H4 (cell line): ENCODE measurements at regions not wholly inside any gene's neighbourhood (a gene's known extent, or its start where the extent isn't known, plus 50 kb on each side); places are given as distances from the start of the nearest gene placed in this dataset.

ENCODE experiments used
- DNase-seq: peaks from one replicate; pipeline ENCODE4 v3.0.0-alpha.2; 2015; ENCODE audit warnings: low spot score

- no peak for DNase-seq
Observed at GRCh38 chr1:195562074-195562473, 1046.2 kb downstream of the KCNT2 start.

- no peak for DNase-seq
Observed at GRCh38 chr1:195550071-195550862, 1058.0 kb downstream of the KCNT2 start.

GRCh38 chr1:195530961-195531360 is 1077.3 kb downstream of the KCNT2 start:
- no peak for DNase-seq

GRCh38 chr1:195529881-195530280 is 1078.4 kb downstream of the KCNT2 start:
- no peak for DNase-seq

GRCh38 chr1:195520757-195521156 is 1087.5 kb downstream of the KCNT2 start:
- no peak for DNase-seq

- no peak for DNase-seq
Observed at GRCh38 chr1:195516036-195516435, 1092.2 kb downstream of the KCNT2 start.

- DNase-seq, result no peak
Observed at GRCh38 chr1:195511501-195511900, 1096.7 kb downstream of the KCNT2 start.

GRCh38 chr1:195501118-195501517 is 1107.1 kb downstream of the KCNT2 start:
- DNase-seq, result no peak

- DNase-seq, result no peak
Observed at GRCh38 chr1:195495720-195496635, 1112.3 kb downstream of the KCNT2 start.

- DNase-seq, result no peak
Observed at GRCh38 chr1:195482137-195482536, 1126.1 kb downstream of the KCNT2 start.

GRCh38 chr1:195481293-195481692 is 1126.9 kb downstream of the KCNT2 start:
- no peak for DNase-seq

GRCh38 chr1:195475568-195475967 is 1132.7 kb downstream of the KCNT2 start:
- DNase-seq, result no peak

GRCh38 chr1:195472291-195472690 is 1135.9 kb downstream of the KCNT2 start:
- DNase-seq, result no peak

- no peak for DNase-seq
Observed at GRCh38 chr1:195466639-195467038, 1141.6 kb downstream of the KCNT2 start.

- no peak for DNase-seq
Observed at GRCh38 chr1:195462646-195463045, 1145.6 kb downstream of the KCNT2 start.

- DNase-seq, result no peak
Observed at GRCh38 chr1:195462152-195462551, 1146.1 kb downstream of the KCNT2 start.

GRCh38 chr1:195458365-195458764 is 1149.9 kb downstream of the KCNT2 start:
- no peak for DNase-seq

- no peak for DNase-seq
Observed at GRCh38 chr1:195450794-195451193, 1157.4 kb downstream of the KCNT2 start.

- no peak for DNase-seq
Observed at GRCh38 chr1:195439661-195440060, 1168.6 kb downstream of the KCNT2 start.

GRCh38 chr1:195434566-195435203 is 1173.6 kb downstream of the KCNT2 start:
- DNase-seq, result no peak

GRCh38 chr1:195430826-195431225 is 1177.4 kb downstream of the KCNT2 start:
- DNase-seq, result no peak

GRCh38 chr1:195428927-195429326 is 1179.3 kb downstream of the KCNT2 start:
- no peak for DNase-seq
